GM18868 (cell line): ENCODE measurements at regions not wholly inside any gene's neighbourhood (a gene's known extent, or its start where the extent isn't known, plus 50 kb on each side); places are given as distances from the start of the nearest gene placed in this dataset.

Experiments
- ATAC-seq: cut with Tn5 transposase; IDR thresholded peaks from one replicate; pipeline ENCODE4 v1.9.1; 2021; ENCODE audit warnings: mild to moderate bottlenecking, moderate library complexity; ENCODE audit not compliant: unreplicated experiment

DNA sequence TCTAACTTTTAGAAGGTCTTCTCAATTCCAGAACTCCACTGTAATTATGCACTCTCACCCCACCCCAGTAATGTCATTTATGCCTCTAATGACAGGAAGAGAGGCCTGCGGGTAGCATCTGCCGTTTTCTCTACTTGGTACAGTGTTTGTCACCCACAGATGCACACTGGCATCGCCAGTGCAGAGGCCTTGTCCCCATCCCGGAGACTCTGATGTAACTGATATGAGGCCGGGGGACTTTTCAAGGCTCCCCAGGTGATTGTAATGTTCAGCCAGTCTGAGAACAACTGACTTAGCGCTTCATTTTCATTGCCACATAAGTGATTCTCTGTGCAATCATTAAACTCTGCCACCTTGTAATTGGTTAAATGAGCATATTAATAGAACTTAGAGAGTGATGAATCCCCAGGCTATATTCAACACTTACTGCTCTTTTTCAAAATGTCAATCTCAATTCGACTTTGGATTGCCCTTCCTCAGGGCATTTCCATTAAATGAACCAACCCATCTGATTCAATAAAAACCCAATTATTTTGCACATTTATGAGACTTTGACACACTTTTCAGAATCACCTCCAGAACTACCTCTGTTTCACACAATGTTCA is 113.2 kb downstream of the HERPUD2 start:
- ATAC-seq, result no peak

DNA sequence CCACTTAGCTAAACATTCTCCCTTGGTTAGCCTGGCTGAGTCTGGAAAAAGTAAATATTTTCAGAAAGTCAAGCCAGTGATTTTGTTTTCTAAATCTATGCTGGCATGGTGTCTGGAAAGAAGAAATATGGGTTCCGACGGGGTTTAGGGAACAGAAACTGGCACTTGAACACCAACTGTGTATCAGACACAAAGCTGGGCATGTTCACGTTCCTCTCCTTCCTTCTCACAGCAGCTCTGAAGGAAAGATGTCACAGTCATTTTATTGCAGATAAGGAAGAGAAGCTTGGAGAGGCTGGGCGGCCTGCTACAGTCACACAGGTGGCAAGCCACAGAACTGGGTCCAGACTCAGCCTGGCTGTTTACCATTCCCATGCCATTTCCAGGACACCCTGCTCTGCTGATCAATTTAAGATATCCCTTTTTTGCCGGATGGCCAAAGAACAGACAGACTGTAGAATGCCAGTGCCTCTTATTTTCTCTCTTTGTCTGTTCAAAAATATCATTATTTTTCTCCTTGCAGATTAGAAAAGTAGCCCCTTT is 118.8 kb downstream of the HERPUD2 start:
- no peak for ATAC-seq

DNA sequence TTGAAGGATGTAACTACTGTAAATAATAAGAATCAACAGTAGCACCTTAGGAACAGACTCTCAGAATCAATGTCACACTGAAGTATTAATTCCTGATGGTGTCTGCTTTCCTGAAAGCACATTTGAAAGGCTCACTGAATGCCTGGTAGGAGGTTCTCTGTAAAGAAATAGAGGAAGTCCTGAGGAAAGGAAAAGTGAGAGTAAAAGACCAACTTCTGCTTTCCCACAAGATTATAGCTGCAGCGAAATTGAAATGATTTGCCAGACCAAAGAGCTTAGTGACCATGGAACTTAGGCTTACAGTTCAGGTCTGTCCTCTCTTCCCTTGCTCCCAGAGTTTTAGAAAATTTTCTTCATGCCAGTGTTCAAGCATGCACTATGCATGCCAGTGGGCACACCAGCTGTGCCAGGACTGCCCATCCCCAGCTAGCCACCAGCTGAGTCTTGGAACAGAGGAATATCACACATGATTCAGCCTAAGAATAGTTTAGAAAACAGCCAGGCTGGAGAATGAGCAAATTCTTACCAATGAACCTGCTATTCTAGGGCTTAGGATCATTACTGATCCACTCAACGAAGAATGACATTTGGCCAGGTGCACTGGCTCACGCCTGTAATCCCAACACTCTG is 123.2 kb downstream of the HERPUD2 start:
- ATAC-seq, result no peak

DNA sequence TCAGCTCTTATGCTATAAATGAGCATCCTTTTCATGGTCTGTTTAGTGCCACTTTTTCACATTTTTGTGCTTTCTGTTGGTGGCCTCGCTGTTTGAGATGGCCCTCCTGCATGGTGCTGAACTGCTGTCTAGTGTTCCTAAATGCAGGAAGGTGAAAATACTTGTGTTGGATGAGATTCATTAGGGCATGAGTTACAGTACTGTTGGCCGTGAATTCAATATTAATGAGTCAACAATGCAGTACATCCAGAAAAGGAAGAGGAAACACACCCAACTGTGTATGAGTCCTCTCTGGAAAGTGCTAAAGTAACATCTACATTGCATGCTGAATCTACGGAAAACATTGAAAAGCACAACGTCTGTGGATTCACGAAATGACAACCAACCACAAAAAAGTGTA is 124.0 kb downstream of the HERPUD2 start:
- ATAC-seq, result no peak

DNA sequence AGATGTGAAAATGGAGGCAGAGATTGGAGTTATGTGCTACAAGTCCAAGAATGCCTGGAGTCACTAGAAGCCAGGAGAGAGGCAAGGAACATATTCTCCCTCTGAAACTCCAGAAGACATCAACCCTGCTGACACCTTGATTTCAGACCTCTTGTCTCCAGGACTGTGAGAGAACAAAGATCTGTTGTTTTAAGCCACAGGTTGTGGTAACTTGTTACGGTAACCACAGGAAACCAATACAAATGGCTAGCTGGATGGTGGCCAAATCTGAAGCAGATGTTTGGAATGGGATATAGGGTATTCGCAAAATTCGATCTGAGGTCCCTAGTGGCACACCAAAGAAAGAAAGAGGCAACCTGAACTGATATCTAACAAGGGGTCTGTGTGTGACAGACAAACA is 129.0 kb downstream of the HERPUD2 start:
- ATAC-seq, result no peak

DNA sequence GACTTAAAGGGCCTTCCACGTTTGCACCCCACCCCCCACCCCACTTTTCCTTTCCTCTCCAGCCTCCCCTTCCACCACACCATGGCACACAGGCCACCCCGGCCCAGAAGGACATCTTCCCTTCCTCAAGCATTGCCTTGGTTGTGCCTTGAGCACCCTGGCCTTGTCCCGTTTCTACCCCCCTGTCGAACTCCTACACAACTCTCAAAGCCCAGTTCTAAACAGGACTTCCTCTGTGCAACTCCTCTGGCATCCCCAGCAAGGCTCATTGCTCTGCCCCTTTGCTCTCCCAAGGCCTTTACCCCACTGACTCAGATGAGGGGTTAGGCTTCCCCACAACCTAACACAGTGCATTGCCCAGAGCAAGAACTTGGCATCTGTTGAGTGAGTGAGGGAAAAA is 136.1 kb downstream of the HERPUD2 start:
- ATAC-seq, result no peak

DNA sequence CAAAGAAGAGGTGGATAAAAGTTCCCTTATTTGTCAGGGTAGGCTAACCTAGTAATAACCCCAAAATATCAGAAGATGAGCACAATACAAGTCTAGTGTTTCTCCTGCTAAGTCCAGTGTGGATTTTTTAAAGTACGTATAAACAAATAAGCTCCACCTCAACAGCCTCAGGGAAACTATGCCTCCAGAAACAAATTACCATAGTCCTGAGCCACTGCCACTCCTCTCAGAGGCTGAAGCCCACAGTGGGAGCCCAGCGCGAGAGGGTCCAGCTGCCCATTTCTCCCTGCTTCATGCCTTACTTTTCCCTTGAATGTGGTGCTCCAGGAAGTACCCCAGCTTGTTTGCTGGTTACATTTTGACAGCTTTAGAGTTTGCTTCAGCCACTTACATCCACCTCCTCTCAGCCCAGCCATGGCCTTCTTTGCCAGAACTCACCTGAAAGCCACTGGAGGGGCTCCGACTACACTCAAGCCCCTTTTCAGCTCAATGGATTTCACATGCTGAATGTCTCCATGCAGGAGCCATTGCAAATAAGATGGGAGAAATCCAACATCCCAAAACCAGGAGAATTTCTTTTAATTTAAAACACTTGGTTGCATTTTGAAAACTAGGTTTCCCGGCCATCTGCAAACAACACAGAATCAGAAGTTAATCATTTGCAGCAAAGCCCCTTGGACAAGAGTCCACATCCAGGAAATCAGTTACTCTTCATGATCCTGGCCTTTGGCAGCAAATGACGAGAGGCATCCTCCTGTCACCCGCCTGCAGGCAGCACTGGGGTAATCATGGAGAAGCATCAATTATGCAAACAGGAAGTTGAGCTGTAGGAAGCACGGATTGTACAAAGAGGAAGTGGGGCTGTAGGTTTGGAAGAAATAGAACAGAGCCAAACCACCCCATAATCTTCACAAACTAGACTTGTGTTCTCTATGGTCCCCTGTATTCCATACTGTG is 138.1 kb downstream of the HERPUD2 start:
- ATAC-seq, result no peak

DNA sequence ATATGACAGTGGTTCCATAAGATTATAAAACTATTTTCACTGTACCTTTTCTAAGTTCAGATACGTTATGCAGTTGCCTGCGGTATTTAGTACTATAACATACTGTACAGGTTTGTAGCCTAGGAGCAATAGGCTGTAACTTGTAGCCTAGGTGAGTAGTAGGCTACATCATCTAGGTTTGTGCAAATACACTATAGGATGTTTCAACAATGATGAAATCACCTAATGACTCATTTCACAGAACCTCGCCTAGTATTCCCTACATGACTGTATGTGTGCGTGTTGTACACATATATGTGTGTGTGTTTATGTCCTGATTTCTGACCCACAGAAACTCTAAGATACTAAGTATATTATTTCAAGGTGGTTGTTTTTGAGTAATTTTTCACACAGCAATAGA is 139.0 kb downstream of the HERPUD2 start:
- no peak for ATAC-seq

DNA sequence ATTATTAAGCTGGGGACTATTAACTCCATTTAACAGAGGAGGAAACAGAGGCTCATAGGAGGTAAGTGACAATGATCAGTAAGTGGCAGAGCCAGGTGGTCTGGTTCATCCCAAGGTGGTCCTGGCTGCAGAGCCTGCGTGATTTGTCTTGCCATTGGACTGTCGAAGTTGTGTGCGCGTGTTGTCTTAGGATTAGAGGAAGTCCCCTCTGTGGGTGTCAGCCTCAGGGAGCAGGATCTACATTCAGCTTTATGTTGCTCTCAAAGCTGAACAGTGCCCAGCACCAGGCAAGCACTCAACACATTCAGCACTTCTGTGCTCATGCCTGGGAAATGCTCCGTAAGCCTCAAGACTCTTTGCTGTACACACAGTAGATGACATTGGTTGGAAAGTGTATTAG is 139.5 kb downstream of the HERPUD2 start:
- no peak for ATAC-seq

DNA sequence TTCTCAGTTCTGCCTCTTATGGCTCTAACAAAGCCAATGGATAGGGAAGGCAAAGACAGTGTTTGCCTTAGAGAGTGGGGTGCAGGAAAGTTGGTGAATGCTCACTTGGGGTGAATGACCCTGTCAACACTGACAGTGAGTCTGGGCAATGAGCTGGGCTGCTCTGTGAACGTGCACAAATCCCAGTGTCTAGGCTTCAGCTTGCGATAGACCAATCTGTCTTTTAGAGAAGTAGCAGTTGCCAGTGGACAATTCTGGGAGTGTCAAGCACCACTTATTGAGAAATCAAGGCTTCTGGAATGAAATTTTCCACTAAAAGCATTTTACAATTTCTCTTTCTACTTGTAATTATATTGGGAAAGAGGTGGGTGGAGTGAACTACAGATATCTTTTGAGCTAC is 141.4 kb downstream of the HERPUD2 start:
- ATAC-seq, result no peak

DNA sequence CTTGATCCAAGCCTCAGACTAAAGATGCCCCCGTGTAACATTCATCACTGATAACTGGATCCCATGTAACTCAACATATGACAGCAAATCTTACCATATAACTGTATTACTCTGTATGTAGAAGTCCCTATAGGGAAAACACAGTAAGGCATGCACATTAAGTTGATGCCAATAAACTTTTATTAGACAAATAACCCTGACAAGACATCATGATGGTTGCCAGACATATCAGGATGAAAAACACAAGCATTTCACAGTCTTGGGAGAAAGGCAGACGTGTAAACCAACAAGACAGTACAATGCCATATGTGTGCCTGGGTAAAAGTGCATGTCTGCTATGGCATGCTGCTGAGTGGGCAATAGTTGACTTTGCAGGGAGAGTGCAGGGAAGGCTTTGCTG is 142.2 kb downstream of the HERPUD2 start:
- ATAC-seq, result no peak

DNA sequence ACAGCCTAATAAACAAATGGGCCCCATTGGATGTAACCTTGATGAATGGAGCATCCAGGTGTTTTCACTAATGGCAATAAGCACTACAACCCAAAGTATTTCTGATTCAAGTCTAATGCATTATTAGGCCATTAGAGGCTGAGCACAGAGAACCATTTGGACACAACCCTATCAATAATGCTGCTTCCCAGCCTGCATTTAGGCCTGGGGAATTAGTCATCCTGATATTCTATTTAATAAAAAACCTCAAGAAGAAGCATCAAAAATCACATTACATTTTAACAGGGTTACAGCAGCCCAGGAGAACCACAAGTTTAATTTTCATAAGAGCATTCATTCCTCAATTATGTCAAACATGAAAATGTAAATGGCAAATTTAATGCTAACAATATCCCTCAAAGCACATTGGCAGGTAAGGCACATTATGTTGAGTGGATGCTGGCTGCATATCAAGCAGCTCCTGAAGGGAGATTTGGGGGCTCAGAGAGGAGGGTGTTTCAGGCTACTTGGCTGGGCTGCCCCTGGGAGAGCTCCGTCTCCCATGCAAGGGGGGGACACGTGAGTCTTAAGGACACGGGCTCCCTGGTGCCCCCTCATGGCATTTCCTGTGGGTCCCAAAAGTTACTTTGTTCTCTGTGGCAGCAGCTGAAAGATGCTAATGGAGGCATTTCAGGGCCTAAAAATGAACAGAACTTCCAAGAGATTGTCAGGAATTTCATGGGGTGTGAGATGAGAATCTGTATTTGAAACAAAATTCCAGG is 143.4 kb downstream of the HERPUD2 start:
- ATAC-seq, result no peak

DNA sequence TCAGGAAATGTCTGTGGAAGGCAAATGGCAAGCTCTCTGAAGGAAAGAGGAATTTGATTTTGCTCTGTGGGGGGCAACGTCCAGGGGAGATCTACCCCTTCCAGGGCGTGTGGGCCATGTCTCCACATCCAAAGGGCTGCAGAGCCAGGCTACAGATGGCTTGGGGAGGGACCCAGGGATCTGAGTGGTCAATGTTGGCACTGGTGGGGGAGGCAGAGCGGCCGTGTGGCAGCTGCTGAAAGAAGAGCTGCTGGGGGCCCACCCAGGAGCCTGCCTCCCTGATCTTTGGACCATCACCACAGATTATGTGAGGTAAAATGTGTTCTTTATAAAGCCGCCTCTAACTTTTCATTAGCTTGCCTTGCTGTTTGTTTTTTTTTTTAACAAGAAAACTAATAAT is 144.1 kb downstream of the HERPUD2 start:
- ATAC-seq, result no peak

DNA sequence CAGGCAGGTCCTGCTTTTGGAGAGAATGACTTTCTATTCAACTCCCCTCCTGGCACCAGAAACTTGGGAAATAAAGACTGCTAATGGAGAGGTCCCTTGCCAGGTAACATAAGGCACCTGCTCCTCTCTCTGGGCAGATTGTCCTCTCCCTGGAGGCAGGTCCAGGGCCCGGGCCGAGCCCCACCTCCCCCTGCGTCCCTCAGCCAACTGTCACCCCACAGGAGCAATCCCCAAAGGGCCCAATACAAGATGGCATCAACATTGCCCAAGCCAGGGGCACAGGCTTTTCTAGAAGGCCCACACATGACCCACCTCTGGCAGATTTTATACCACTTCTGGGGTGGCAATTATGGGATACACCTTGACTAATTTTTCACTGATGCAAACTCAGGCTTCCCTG is 145.2 kb downstream of the HERPUD2 start:
- no peak for ATAC-seq

DNA sequence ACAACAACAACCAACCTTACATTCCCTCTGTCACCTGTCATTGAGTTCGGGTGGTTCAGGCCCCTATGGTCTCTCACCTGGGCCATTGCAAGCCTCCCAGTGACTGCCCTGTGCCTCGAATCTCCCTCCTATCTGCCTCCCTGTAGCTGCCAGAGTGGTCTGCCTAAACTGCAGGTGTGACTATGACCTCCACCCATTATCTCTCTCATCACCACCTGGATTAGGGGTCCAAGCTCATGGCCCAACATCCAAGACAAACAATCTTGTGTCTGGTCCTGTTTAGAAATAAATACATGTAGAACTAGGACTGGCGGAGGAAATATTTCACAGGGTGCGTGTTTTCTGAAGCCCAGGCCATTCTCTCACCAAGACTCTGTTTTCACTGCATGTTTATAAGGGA is 146.6 kb downstream of the HERPUD2 start:
- no peak for ATAC-seq

DNA sequence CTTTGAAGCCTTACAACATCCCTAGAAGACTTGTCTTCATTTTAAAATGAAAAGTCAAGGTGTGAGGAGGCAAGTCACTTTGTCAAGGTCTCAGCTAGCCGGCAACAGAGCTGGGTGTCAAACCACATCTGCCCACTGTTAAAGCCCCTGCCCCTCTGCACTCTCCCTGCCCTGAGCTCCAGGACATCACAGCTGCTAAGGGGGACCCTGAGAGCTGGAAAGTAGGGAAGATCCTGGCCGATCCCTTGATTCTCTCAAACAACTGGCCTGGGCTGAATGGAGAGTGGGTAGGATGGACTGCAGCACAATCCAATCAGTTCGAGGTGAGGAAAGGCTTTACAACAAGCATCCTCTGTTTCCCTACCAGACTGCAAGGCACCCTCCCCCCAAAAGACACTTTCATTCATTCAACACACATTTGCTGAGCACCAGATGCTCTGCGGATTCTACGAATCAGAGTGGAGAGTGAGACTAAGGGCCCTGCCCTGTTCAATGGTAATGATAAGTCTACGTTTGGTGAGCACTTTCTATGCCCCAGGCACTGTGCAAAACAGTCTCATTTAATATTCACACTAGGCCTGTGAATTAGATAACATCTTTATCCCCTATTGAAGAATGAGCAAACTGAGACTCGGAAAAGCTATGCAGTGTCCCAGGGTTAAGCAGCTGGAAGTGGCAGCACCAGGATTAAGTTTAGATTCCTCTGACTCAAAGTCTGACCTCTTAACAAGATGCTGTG is 148.1 kb downstream of the HERPUD2 start:
- ATAC-seq, result no peak

DNA sequence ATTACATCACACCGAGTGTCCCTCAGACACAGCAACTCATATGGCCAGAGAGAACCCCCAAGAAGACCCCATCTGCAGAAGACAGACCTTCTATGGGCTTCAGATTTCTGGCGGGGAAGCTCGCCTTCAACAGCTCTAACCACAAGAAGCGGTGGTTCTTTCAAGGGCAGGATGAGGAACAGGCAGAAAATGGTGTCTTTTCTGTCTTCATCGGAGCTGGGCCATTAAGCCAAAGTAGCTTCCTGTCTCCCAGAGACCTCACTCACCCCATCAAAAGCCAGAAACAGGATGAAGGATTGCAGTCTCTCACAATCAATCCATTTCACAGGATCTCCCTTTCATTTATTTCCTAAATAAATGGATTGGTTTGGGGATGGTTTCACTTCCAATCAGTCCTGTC is 149.1 kb downstream of the HERPUD2 start:
- no peak for ATAC-seq

DNA sequence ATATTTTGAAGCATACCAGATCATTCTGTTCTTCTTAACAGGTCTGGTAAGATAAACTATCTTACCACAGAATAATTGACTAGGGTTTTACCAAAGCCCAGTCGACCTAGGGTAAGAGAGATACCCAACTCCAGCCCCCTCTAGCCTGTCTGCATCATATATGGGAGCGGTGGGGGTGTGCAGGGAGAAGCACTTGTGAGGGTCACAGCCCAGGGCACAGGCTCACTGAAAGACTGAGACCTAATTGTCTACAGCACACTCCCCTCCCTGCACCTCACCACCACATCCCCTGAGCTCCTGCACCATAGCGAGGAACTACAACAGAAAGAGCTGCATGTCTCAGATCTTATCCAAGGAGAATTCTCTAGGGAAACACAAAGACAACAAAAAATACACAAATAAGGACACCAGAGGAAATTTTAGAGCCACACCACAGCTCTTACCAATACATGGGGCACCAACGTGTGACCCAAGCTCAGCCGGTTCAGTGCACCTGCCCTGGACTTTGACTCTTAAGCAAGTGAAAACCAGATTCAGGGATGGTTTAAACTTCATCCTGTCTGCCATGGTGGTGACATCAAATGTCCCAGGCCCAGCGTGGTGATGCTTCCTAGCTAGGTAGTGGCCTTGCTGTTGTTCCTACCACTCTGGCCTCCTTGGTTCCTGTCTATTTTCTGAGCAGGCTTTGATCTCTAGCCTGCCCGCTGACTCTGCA is 150.8 kb downstream of the HERPUD2 start:
- no peak for ATAC-seq
